ENCODE measurements at regions not wholly inside any gene's neighbourhood (a gene's known extent, or its start where the extent isn't known, plus 50 kb on each side); places are given as distances from the start of the nearest gene placed in this dataset.

GRCh38 chr21:28699186-28699585, 293.5 kb downstream of the LTN1 start:
- no peak for TF ChIP-seq POLR2A (IDR thresholded peaks at IDR 0.05)
- no peak for TF ChIP-seq CTCF (IDR thresholded peaks at IDR 0.05)

All from uterus (tissue), 2 donors.